CD4-positive, alpha-beta T cell (primary cell): ENCODE measurements at regions not wholly inside any gene's neighbourhood (a gene's known extent, or its start where the extent isn't known, plus 50 kb on each side); places are given as distances from the start of the nearest gene placed in this dataset.

Experiments
- ATAC-seq: fragments of 200-7000 bp; cut with Tn5 transposase; one replicate; pipeline ENCODE4 v1.10.0; 2022; ENCODE audit warnings: mild to moderate bottlenecking; ENCODE audit not compliant: poor library complexity
- CTCF ChIA-PET: fragments of 350-600 bp; sonication (Branson Sonifier 250); formaldehyde crosslinking; loops from one replicate; lab custom pipeline; 2021; ENCODE audit warnings: antibody characterized with exemption, inconsistent platforms; lab: Charles Lee
- POLR2A ChIA-PET: fragments of 350-600 bp; sonication (Branson Sonifier 250); formaldehyde crosslinking; loops from one replicate; lab custom pipeline; 2021; ENCODE audit warnings: antibody characterized with exemption, inconsistent platforms; lab: Charles Lee
- DNase-seq, 14 experiments: peaks; one replicate each; pipeline ENCODE4 v3.0.0-alpha.2; 2013 to 2020; ENCODE audit warnings: mixed read lengths in 2 of 14
- H3K27ac ChIP-seq, 2 donors: one replicate each; pipeline versions ENCODE4 v1.5.1 to v1.7.0; 2013; ENCODE audit warnings: low read length in 2 of 2, low read depth in 1 of 2, mild to moderate bottlenecking in 1 of 2
- H3K27me3 ChIP-seq, 2 experiments: 1 replicate in 1 of 2; 2 replicates in 1 of 2; pipeline versions ENCODE4 v1.6.1 to v1.7.0; 2013; ENCODE audit warnings: low read length in 2 of 2, control low read depth in 1 of 2, mild to moderate bottlenecking in 1 of 2, moderate library complexity in 1 of 2; ENCODE audit not compliant: insufficient read depth in 2 of 2, control insufficient read depth in 1 of 2
- H3K36me3 ChIP-seq: one replicate; pipeline ENCODE4 v1.6.1; 2013; ENCODE audit warnings: low read length, control low read depth; ENCODE audit not compliant: insufficient read depth
- H3K4me1 ChIP-seq: one replicate; pipeline ENCODE4 v1.6.1; 2013; ENCODE audit warnings: low read length, control low read depth; ENCODE audit not compliant: insufficient read depth
- H3K4me3 ChIP-seq: one replicate; pipeline ENCODE4 v1.5.1; 2013; ENCODE audit warnings: mild to moderate bottlenecking, low read length, moderate library complexity
- H3K9me3 ChIP-seq, 2 experiments: 1 replicate in 1 of 2; 2 replicates in 1 of 2; pipeline versions ENCODE4 v1.6.1 to v1.7.0; 2013; ENCODE audit warnings: low read length in 2 of 2, mild to moderate bottlenecking in 2 of 2, control low read depth in 1 of 2, moderate library complexity in 1 of 2; ENCODE audit not compliant: control insufficient read depth in 1 of 2, insufficient read depth in 1 of 2
- H3K27ac Mint-ChIP-seq: one replicate; pipeline ENCODE4 v1.8.0; 2020; ENCODE audit warnings: mixed read lengths
- H3K27me3 Mint-ChIP-seq: one replicate; pipeline ENCODE4 v1.8.0; 2021; ENCODE audit warnings: mixed read lengths
- H3K36me3 Mint-ChIP-seq: one replicate; pipeline ENCODE4 v1.8.0; 2021; ENCODE audit warnings: low read depth, mixed read lengths
- H3K4me1 Mint-ChIP-seq: one replicate; pipeline ENCODE4 v1.8.0; 2021; ENCODE audit warnings: low read depth, mixed read lengths
- H3K4me3 Mint-ChIP-seq: one replicate; pipeline ENCODE4 v1.8.0; 2020; ENCODE audit warnings: mild to moderate bottlenecking, mixed read lengths
- H3K9me3 Mint-ChIP-seq: one replicate; pipeline ENCODE4 v1.8.0; 2020; ENCODE audit warnings: mixed read lengths
- CTCF ChIP-seq: fragments of 200-600 bp; IDR thresholded peaks from one replicate; pipeline ENCODE4 v1.8.0; 2022; ENCODE audit warnings: antibody characterized with exemption, mild to moderate bottlenecking
- intact Hi-C, 2 experiments: fragments of 100-400 bp; cut with DNase I in 1 of 2; cut with micrococcal nuclease in 1 of 2; formaldehyde crosslinking; loops; one replicate each; pipeline versions ENCODE4 v1.15.1 to v1.9.0; 2023 to 2025; cut with DNase I, micrococcal nuclease

- no peak overlapping the region for H3K27ac ChIP-seq
- H3K27me3 ChIP-seq: no peaks in the 10 kb centered on the region
- intact Hi-C loops: no loop called here
- ATAC-seq (no peak), DNase-seq (no peak)
- Mint-ChIP-seq H3K27ac (no peak overlapping the region), H3K4me1 (no peaks in the 10 kb centered on the region), H3K9me3 (peaks cover 14% of the 10 kb centered on the region), H3K36me3 (no peaks in the 10 kb centered on the region), H3K4me3 (no peak overlapping the region), H3K27me3 (no peaks in the 10 kb centered on the region)
- no peaks in the 10 kb centered on the region for H3K9me3 ChIP-seq
- no peaks in the 10 kb centered on the region for H3K36me3 ChIP-seq
- ChIA-PET CTCF (no interaction called here), POLR2A (no interaction called here)
- H3K4me3 ChIP-seq: no peak overlapping the region
- no peak for TF ChIP-seq CTCF
- no peaks in the 10 kb centered on the region for H3K4me1 ChIP-seq
Observed at GRCh38 chr18:40313030-40313642, 1641.9 kb upstream of the PIK3C3 start.

- intact Hi-C loops: no loop called here
- Mint-ChIP-seq H3K4me3 (no peak overlapping the region), H3K9me3 (peaks cover 11% of the 10 kb centered on the region), H3K27ac (no peak overlapping the region), H3K4me1 (no peaks in the 10 kb centered on the region), H3K27me3 (no peaks in the 10 kb centered on the region), H3K36me3 (no peaks in the 10 kb centered on the region)
- POLR2A ChIA-PET: no interaction called here
- Histone ChIP-seq H3K27me3 (no peaks in the 10 kb centered on the region), H3K36me3 (no peaks in the 10 kb centered on the region), H3K9me3 (peaks cover 0 to 4% of the 10 kb centered on the region in 2 experiments), H3K27ac (no peak overlapping the region), H3K4me1 (no peaks in the 10 kb centered on the region), H3K4me3 (no peak overlapping the region)
- CTCF ChIA-PET: no interaction called here
- no peak for ATAC-seq
- TF ChIP-seq CTCF: no peak
- DNase-seq: no peak
Observed at GRCh38 chr18:40307627-40308026, 1647.4 kb upstream of the PIK3C3 start.

GRCh38 chr18:40296717-40297413, 1658.2 kb upstream of the PIK3C3 start:
- peaks cover 15% of the 10 kb centered on the region for H3K9me3 Mint-ChIP-seq
- no peak overlapping the region for H3K27ac Mint-ChIP-seq
- no peaks in the 10 kb centered on the region for H3K27me3 Mint-ChIP-seq
- ChIA-PET CTCF (no interaction called here), POLR2A (no interaction called here)
- H3K4me3 ChIP-seq: no peak overlapping the region
- intact Hi-C loops: no loop called here
- no peaks in the 10 kb centered on the region for H3K36me3 Mint-ChIP-seq
- no peak for DNase-seq
- no peaks in the 10 kb centered on the region for H3K27me3 ChIP-seq
- no peaks in the 10 kb centered on the region for H3K4me1 Mint-ChIP-seq
- H3K9me3 ChIP-seq: peaks cover 0 to 4% of the 10 kb centered on the region in 2 experiments
- TF ChIP-seq CTCF: no peak
- no peak for ATAC-seq
- no peak overlapping the region for H3K27ac ChIP-seq
- no peaks in the 10 kb centered on the region for H3K36me3 ChIP-seq
- no peak overlapping the region for H3K4me3 Mint-ChIP-seq
- H3K4me1 ChIP-seq: no peaks in the 10 kb centered on the region
